Neural cell (in vitro differentiated cells): ENCODE measurements at regions not wholly inside any gene's neighbourhood (a gene's known extent, or its start where the extent isn't known, plus 50 kb on each side); places are given as distances from the start of the nearest gene placed in this dataset.

Experiments
- CTCF ChIP-seq: fragments of 450-650 bp; IDR thresholded peaks from 2 replicates; pipeline ENCODE4 v1.5.1; 2014; ENCODE audit warnings: antibody characterized with exemption, mild to moderate bottlenecking, moderate library complexity; ENCODE audit not compliant: poor library complexity, severe bottlenecking
- EP300 ChIP-seq: fragments of 450-650 bp; conservative IDR thresholded peaks from 2 replicates; pipeline ENCODE4 v1.6.1; 2014; ENCODE audit warnings: antibody characterized with exemption, mild to moderate bottlenecking, moderate library complexity; ENCODE audit not compliant: poor library complexity, severe bottlenecking
- REST ChIP-seq: IDR thresholded peaks from 2 replicates; pipeline ENCODE4 v1.6.1; 2012; ENCODE audit warnings: borderline replicate concordance

GRCh38 chr5:99827136-99827535 lies 708.0 kb upstream of the FAM174A start:
- no peak for TF ChIP-seq EP300
- TF ChIP-seq REST: no peak
- TF ChIP-seq CTCF: no peak
